Upper lobe of left lung (tissue), 4 donors: ENCODE measurements at regions not wholly inside any gene's neighbourhood (a gene's known extent, or its start where the extent isn't known, plus 50 kb on each side); places are given as distances from the start of the nearest gene placed in this dataset.

Source experiments
- CTCF ChIP-seq, 6 experiments: fragments of 450-650 bp in 4 of 6; fragments of 200-600 bp in 2 of 6; sonication (generic) in 2 of 6; IDR thresholded peaks; one replicate each; pipeline ENCODE4 v1.5.1; 2016 to 2019; ENCODE audit warnings: antibody characterized with exemption in 6 of 6
- POLR2AphosphoS5 ChIP-seq, 2 donors: sonication (generic); formaldehyde crosslinking; IDR thresholded peaks; one replicate each; pipeline ENCODE4 v1.5.1; 2017; ENCODE audit warnings: antibody characterized with exemption in 2 of 2

- TF ChIP-seq POLR2AphosphoS5 (IDR thresholded peaks at IDR 0.05) (no peak), CTCF (IDR thresholded peaks at IDR 0.05) (no peak)
These were observed 173.9 kb upstream of the PPARGC1A start for GRCh38 chr4:24063731-24064130.
